LNCaP clone FGC (cell line): ENCODE measurements at regions not wholly inside any gene's neighbourhood (a gene's known extent, or its start where the extent isn't known, plus 50 kb on each side); places are given as distances from the start of the nearest gene placed in this dataset.

Experiments
- DNase-seq: peaks from one replicate; pipeline ENCODE4 v3.0.0-alpha.2; 2011; ENCODE audit warnings: low read depth
- H3K4me3 ChIP-seq: 2 replicates; pipeline ENCODE4 v1.5.1; 2011; ENCODE audit warnings: mild to moderate bottlenecking, low read depth, low read length, control low read depth
- TF ChIP-seq, protein P1 (sequence below): IDR thresholded peaks from 2 replicates; pipeline ENCODE4 v1.5.1; 2012; ENCODE audit warnings: mild to moderate bottlenecking; ENCODE audit not compliant: control insufficient read depth, insufficient read depth; ENCODE audit errors: extremely low read depth

GRCh38 chr17:77510133-77510796 is 369.5 kb downstream of the SEC14L1 start:
- H3K4me3 ChIP-seq = no peak overlapping the region
- no peak for DNase-seq
- TF ChIP-seq, protein P1, sequence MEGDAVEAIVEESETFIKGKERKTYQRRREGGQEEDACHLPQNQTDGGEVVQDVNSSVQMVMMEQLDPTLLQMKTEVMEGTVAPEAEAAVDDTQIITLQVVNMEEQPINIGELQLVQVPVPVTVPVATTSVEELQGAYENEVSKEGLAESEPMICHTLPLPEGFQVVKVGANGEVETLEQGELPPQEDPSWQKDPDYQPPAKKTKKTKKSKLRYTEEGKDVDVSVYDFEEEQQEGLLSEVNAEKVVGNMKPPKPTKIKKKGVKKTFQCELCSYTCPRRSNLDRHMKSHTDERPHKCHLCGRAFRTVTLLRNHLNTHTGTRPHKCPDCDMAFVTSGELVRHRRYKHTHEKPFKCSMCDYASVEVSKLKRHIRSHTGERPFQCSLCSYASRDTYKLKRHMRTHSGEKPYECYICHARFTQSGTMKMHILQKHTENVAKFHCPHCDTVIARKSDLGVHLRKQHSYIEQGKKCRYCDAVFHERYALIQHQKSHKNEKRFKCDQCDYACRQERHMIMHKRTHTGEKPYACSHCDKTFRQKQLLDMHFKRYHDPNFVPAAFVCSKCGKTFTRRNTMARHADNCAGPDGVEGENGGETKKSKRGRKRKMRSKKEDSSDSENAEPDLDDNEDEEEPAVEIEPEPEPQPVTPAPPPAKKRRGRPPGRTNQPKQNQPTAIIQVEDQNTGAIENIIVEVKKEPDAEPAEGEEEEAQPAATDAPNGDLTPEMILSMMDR = no peak

GRCh38 chr17:77511514-77512061 is 370.8 kb downstream of the SEC14L1 start:
- DNase-seq = no peak

GRCh38 chr17:77512062-77512946 is 371.5 kb downstream of the SEC14L1 start:
- DNase-seq = no peak
- H3K4me3 ChIP-seq = no peak overlapping the region
- TF ChIP-seq, protein P1 = no peak

More at GRCh38 chr17:77511514-77512061, 370.8 kb downstream of the SEC14L1 start:
- TF ChIP-seq, protein P1 = no peak
- H3K4me3 ChIP-seq = no peak overlapping the region

GRCh38 chr17:77513045-77513444 is 372.3 kb downstream of the SEC14L1 start:
- H3K4me3 ChIP-seq = no peak overlapping the region
- DNase-seq = no peak
- TF ChIP-seq, protein P1 = no peak

GRCh38 chr17:77515227-77515626 is 374.5 kb downstream of the SEC14L1 start:
- H3K4me3 ChIP-seq = no peak overlapping the region
- DNase-seq = no peak
- TF ChIP-seq, protein P1 = no peak

GRCh38 chr17:77516902-77517301 is 376.1 kb downstream of the SEC14L1 start:
- H3K4me3 ChIP-seq = no peak overlapping the region
- DNase-seq = no peak
- TF ChIP-seq, protein P1 = no peak
